Fibroblast of lung (primary cell): ENCODE measurements at regions not wholly inside any gene's neighbourhood (a gene's known extent, or its start where the extent isn't known, plus 50 kb on each side); places are given as distances from the start of the nearest gene placed in this dataset.

ENCODE experiments used
- DNase-seq, 2 donors: peaks; one replicate each; pipeline versions ENCODE4 v3.0.0 to v3.0.0-alpha.2; 2010; ENCODE audit warnings: low read depth in 2 of 2
- H2AFZ ChIP-seq: 2 replicates; pipeline ENCODE4 v1.5.1; 2012; ENCODE audit warnings: low read length, control low read depth, inconsistent platforms
- H3K27ac ChIP-seq: 2 replicates; pipeline ENCODE4 v1.5.1; 2011; ENCODE audit warnings: low read length, control low read depth; ENCODE audit not compliant: insufficient read depth
- H3K27me3 ChIP-seq: 2 replicates; pipeline ENCODE4 v1.5.1; 2011; ENCODE audit warnings: mild to moderate bottlenecking, low read length; ENCODE audit not compliant: control insufficient read depth, insufficient read depth
- H3K36me3 ChIP-seq: 2 replicates; pipeline ENCODE4 v1.5.1; 2011; ENCODE audit warnings: low read length; ENCODE audit not compliant: control insufficient read depth, insufficient read depth
- H3K4me1 ChIP-seq: 2 replicates; pipeline ENCODE4 v1.5.1; 2011; ENCODE audit warnings: low read length; ENCODE audit not compliant: control insufficient read depth, insufficient read depth; ENCODE audit errors: extremely low read depth
- H3K4me2 ChIP-seq: 2 replicates; pipeline ENCODE4 v1.5.1; 2011; ENCODE audit warnings: low read length, control low read depth; ENCODE audit not compliant: insufficient read depth; ENCODE audit errors: extremely low read depth
- H3K4me3 ChIP-seq, 4 experiments: fragments of 200-600 bp in 1 of 4; sonication (generic) in 1 of 4; replicated peaks in 1 of 4; 2 replicates each; pipeline ENCODE4 v1.5.1; 2011 to 2016; ENCODE audit warnings: low read length in 4 of 4, low read depth in 3 of 4, mild to moderate bottlenecking in 3 of 4, control low read depth in 2 of 4, inconsistent platforms in 1 of 4, mixed read lengths in 1 of 4; ENCODE audit not compliant: insufficient read depth in 1 of 4; ENCODE audit errors: control extremely low read depth in 1 of 4
- H3K79me2 ChIP-seq: 2 replicates; pipeline ENCODE4 v1.5.1; 2012; ENCODE audit warnings: mild to moderate bottlenecking, low read length, inconsistent platforms; ENCODE audit not compliant: control insufficient read depth, insufficient read depth
- H3K9ac ChIP-seq: 2 replicates; pipeline ENCODE4 v1.5.1; 2011; ENCODE audit warnings: mild to moderate bottlenecking, low read length, control low read depth; ENCODE audit not compliant: insufficient read depth
- H3K9me3 ChIP-seq: 2 replicates; pipeline ENCODE4 v1.5.1; 2012; ENCODE audit warnings: low read depth, low read length; ENCODE audit not compliant: control insufficient read depth, insufficient read depth
- H4K20me1 ChIP-seq: 2 replicates; pipeline ENCODE4 v1.5.1; 2011; ENCODE audit warnings: low read length; ENCODE audit not compliant: control insufficient read depth, insufficient read depth; ENCODE audit errors: extremely low read depth
- EZH2 ChIP-seq: IDR thresholded peaks from 2 replicates; pipeline ENCODE4 v1.5.1; 2012; ENCODE audit warnings: low read length, control low read depth, mild to moderate bottlenecking; ENCODE audit errors: missing control alignments
- TF ChIP-seq, protein P1 (sequence below), 2 donors: IDR thresholded peaks in 1 of 2; conservative IDR thresholded peaks in 1 of 2; 1 replicate in 1 of 2; 2 replicates in 1 of 2; pipeline ENCODE4 v1.5.1; 2011 to 2012; ENCODE audit warnings: low read length in 2 of 2, control low read depth in 1 of 2, inconsistent platforms in 1 of 2, low read depth in 1 of 2, mild to moderate bottlenecking in 1 of 2

GRCh38 chr2:176729706-176730569 is 460.7 kb downstream of the MTX2 start:
- Histone ChIP-seq H3K27ac (no peak overlapping the region), H4K20me1 (no peaks in the 10 kb centered on the region), H3K4me1 (no peaks in the 10 kb centered on the region), H3K27me3 (no peaks in the 10 kb centered on the region), H3K9ac (no peak overlapping the region), H2AFZ (no peak overlapping the region), H3K4me2 (no peak overlapping the region), H3K4me3 (no peak overlapping the region), H3K79me2 (no peaks in the 10 kb centered on the region), H3K9me3 (no peaks in the 10 kb centered on the region), H3K36me3 (no peaks in the 10 kb centered on the region)
- no peak for TF ChIP-seq EZH2
- TF ChIP-seq, protein P1, sequence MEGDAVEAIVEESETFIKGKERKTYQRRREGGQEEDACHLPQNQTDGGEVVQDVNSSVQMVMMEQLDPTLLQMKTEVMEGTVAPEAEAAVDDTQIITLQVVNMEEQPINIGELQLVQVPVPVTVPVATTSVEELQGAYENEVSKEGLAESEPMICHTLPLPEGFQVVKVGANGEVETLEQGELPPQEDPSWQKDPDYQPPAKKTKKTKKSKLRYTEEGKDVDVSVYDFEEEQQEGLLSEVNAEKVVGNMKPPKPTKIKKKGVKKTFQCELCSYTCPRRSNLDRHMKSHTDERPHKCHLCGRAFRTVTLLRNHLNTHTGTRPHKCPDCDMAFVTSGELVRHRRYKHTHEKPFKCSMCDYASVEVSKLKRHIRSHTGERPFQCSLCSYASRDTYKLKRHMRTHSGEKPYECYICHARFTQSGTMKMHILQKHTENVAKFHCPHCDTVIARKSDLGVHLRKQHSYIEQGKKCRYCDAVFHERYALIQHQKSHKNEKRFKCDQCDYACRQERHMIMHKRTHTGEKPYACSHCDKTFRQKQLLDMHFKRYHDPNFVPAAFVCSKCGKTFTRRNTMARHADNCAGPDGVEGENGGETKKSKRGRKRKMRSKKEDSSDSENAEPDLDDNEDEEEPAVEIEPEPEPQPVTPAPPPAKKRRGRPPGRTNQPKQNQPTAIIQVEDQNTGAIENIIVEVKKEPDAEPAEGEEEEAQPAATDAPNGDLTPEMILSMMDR (conservative IDR thresholded peaks at IDR 0.05 in 1 of 2, IDR thresholded peaks at IDR 0.05 in 1 of 2; ENCODE audit: low read depth in 1 of 2, low read length in 2 of 2) = no peak
- peak; percentile 20 to 50 for DNase-seq

GRCh38 chr2:176732780-176733179 is 463.5 kb downstream of the MTX2 start:
- Histone ChIP-seq H3K4me1 (no peaks in the 10 kb centered on the region), H3K9ac (no peak overlapping the region), H3K27me3 (no peaks in the 10 kb centered on the region), H3K27ac (no peak overlapping the region), H3K4me2 (no peak overlapping the region), H3K4me3 (no peak overlapping the region), H2AFZ (no peak overlapping the region), H4K20me1 (no peaks in the 10 kb centered on the region), H3K79me2 (no peaks in the 10 kb centered on the region), H3K36me3 (no peaks in the 10 kb centered on the region), H3K9me3 (no peaks in the 10 kb centered on the region)
- DNase-seq = no peak
- no peak for TF ChIP-seq EZH2
- TF ChIP-seq, protein P1 (conservative IDR thresholded peaks at IDR 0.05 in 1 of 2, IDR thresholded peaks at IDR 0.05 in 1 of 2; ENCODE audit: low read depth in 1 of 2, low read length in 2 of 2) = no peak

GRCh38 chr2:176733698-176734430 is 464.6 kb downstream of the MTX2 start:
- Histone ChIP-seq H3K4me2 (no peak overlapping the region), H4K20me1 (no peaks in the 10 kb centered on the region), H3K27ac (no peak overlapping the region), H3K36me3 (no peaks in the 10 kb centered on the region), H2AFZ (no peak overlapping the region), H3K9me3 (no peaks in the 10 kb centered on the region), H3K79me2 (no peaks in the 10 kb centered on the region), H3K9ac (no peak overlapping the region), H3K27me3 (no peaks in the 10 kb centered on the region), H3K4me1 (no peaks in the 10 kb centered on the region), H3K4me3 (no peak overlapping the region)
- no peak for DNase-seq
- TF ChIP-seq, protein P1 (conservative IDR thresholded peaks at IDR 0.05 in 1 of 2, IDR thresholded peaks at IDR 0.05 in 1 of 2; ENCODE audit: low read depth in 1 of 2, low read length in 2 of 2) = no peak
- no peak for TF ChIP-seq EZH2
